WTC11 (cell line): ENCODE measurements at regions not wholly inside any gene's neighbourhood (a gene's known extent, or its start where the extent isn't known, plus 50 kb on each side); places are given as distances from the start of the nearest gene placed in this dataset.

Source experiments
- ATAC-seq: fragments of 200-7000 bp; cut with Tn5 transposase; 2 replicates; pipeline ENCODE4 v1.10.0; 2021; ENCODE audit warnings: mild to moderate bottlenecking, moderate library complexity
- CTCF ChIA-PET: fragments of 300-600 bp; sonication (Branson Sonifier 250); formaldehyde crosslinking; loops from one replicate; lab custom pipeline; 2021; ENCODE audit warnings: antibody characterized with exemption; lab: Charles Lee
- POLR2A ChIA-PET: fragments of 350-600 bp; sonication (Branson Sonifier 250); formaldehyde crosslinking; loops from one replicate; lab custom pipeline; 2021; ENCODE audit warnings: antibody characterized with exemption; lab: Charles Lee
- DNase-seq: peaks from one replicate; pipeline ENCODE4 v3.0.0; 2021; ENCODE audit warnings: low spot score
- H3K27ac Mint-ChIP-seq: 2 replicates; pipeline ENCODE4 v1.8.0; 2021; ENCODE audit warnings: mixed read lengths
- H3K27me3 Mint-ChIP-seq: 2 replicates; pipeline ENCODE4 v1.8.0; 2021; ENCODE audit warnings: low read depth, mild to moderate bottlenecking, moderate library complexity, mixed read lengths
- H3K36me3 Mint-ChIP-seq: 2 replicates; pipeline ENCODE4 v1.8.0; 2021; ENCODE audit warnings: mixed read lengths
- H3K4me1 Mint-ChIP-seq: 2 replicates; pipeline ENCODE4 v1.8.0; 2022; ENCODE audit warnings: mixed read lengths
- H3K4me3 Mint-ChIP-seq: 2 replicates; pipeline ENCODE4 v1.8.0; 2021; ENCODE audit warnings: mild to moderate bottlenecking, moderate library complexity, mixed read lengths
- H3K9me3 Mint-ChIP-seq: 2 replicates; pipeline ENCODE4 v1.8.0; 2021; ENCODE audit warnings: mixed read lengths
- AR ChIP-seq: fragments of 250-450 bp; sonication (Bioruptor Pico); IDR thresholded peaks from 2 replicates; pipeline ENCODE4 v1.9.0; 2021; ENCODE audit warnings: mild to moderate bottlenecking
- ATF2 ChIP-seq: sonication (generic); formaldehyde crosslinking; IDR thresholded peaks from 2 replicates; pipeline ENCODE4 v1.8.1; 2022; ENCODE audit warnings: low read depth, missing genetic modification reagents, borderline replicate concordance
- CREB1 ChIP-seq: sonication (generic); formaldehyde crosslinking; IDR thresholded peaks from 2 replicates; pipeline ENCODE4 v1.8.0; 2023; ENCODE audit warnings: mild to moderate bottlenecking, missing genetic modification reagents
- E2F4 ChIP-seq: sonication (generic); formaldehyde crosslinking; IDR thresholded peaks from 2 replicates; pipeline ENCODE4 v1.8.1; 2022; ENCODE audit warnings: low read depth, mild to moderate bottlenecking, moderate library complexity, missing genetic modification reagents, borderline replicate concordance
- ELF4 ChIP-seq: sonication (generic); formaldehyde crosslinking; IDR thresholded peaks from 2 replicates; pipeline ENCODE4 v1.8.1; 2022; ENCODE audit warnings: low read depth, mild to moderate bottlenecking, moderate library complexity, missing genetic modification reagents
- ERG ChIP-seq: fragments of 250-450 bp; sonication (Bioruptor Pico); IDR thresholded peaks from 2 replicates; pipeline ENCODE4 v1.8.0; 2021; ENCODE audit warnings: mild to moderate bottlenecking
- FOXP4 ChIP-seq: sonication (generic); formaldehyde crosslinking; IDR thresholded peaks from 2 replicates; pipeline ENCODE4 v1.8.0; 2022; ENCODE audit warnings: mild to moderate bottlenecking, missing genetic modification reagents
- MLX ChIP-seq: sonication (generic); formaldehyde crosslinking; IDR thresholded peaks from 2 replicates; pipeline ENCODE4 v1.8.1; 2023; ENCODE audit warnings: mild to moderate bottlenecking, missing genetic modification reagents, moderate library complexity
- NR1H2 ChIP-seq: sonication (generic); formaldehyde crosslinking; IDR thresholded peaks from 2 replicates; pipeline ENCODE4 v1.9.0; 2021; ENCODE audit warnings: mild to moderate bottlenecking, moderate library complexity, missing genetic modification reagents
- PRRX2 ChIP-seq: fragments of 250-450 bp; sonication (Bioruptor Pico); IDR thresholded peaks from 2 replicates; pipeline ENCODE4 v1.8.0; 2021; ENCODE audit warnings: mild to moderate bottlenecking
- RELA ChIP-seq: sonication (generic); formaldehyde crosslinking; IDR thresholded peaks from 2 replicates; pipeline ENCODE4 v1.8.1; 2022; ENCODE audit warnings: missing genetic modification reagents, mild to moderate bottlenecking, borderline replicate concordance
- SMAD3 ChIP-seq: sonication (generic); formaldehyde crosslinking; IDR thresholded peaks from 2 replicates; pipeline ENCODE4 v1.8.0; 2022; ENCODE audit warnings: missing genetic modification reagents, mild to moderate bottlenecking, borderline replicate concordance
- SMAD4 ChIP-seq: sonication (generic); formaldehyde crosslinking; IDR thresholded peaks from 2 replicates; pipeline ENCODE4 v1.8.0; 2022; ENCODE audit warnings: mild to moderate bottlenecking, missing genetic modification reagents
- SOX15 ChIP-seq: fragments of 250-450 bp; sonication (Bioruptor Pico); IDR thresholded peaks from 2 replicates; pipeline ENCODE4 v1.9.0; 2021; ENCODE audit warnings: mild to moderate bottlenecking
- SP1 ChIP-seq: sonication (generic); formaldehyde crosslinking; conservative IDR thresholded peaks from 2 replicates; pipeline ENCODE4 v1.8.1; 2022; ENCODE audit warnings: missing genetic modification reagents
- USF1 ChIP-seq: sonication (generic); formaldehyde crosslinking; IDR thresholded peaks from 2 replicates; pipeline ENCODE4 v1.8.0; 2022; ENCODE audit warnings: mild to moderate bottlenecking, missing genetic modification reagents
- ZNF232 ChIP-seq: sonication (generic); formaldehyde crosslinking; IDR thresholded peaks from 2 replicates; pipeline ENCODE4 v1.8.0; 2022; ENCODE audit warnings: mild to moderate bottlenecking, missing genetic modification reagents
- ZNF281 ChIP-seq: sonication (generic); formaldehyde crosslinking; IDR thresholded peaks from 2 replicates; pipeline ENCODE4 v1.8.0; 2023; ENCODE audit warnings: mild to moderate bottlenecking, missing genetic modification reagents
- ZNF396 ChIP-seq: fragments of 250-450 bp; sonication (Bioruptor Pico); IDR thresholded peaks from 2 replicates; pipeline ENCODE4 v1.8.0; 2021; ENCODE audit warnings: mild to moderate bottlenecking, moderate library complexity, borderline replicate concordance

- TF ChIP-seq ZNF281 (CRISPR knock-in tag) (no peak), ATF2 (CRISPR knock-in tag) (no peak), ZNF396 (no peak)
These were observed 274.7 kb downstream of the CETN3 start (continued) for GRCh38 chr5:90134892-90135291.

GRCh38 chr5:90134381-90134780 is 275.2 kb downstream of the CETN3 start:
- peaks cover under 1% of the 10 kb centered on the region; the same call in 1 of the 2 replicates for H3K36me3 Mint-ChIP-seq
- DNase-seq (no peak), ATAC-seq (no peak)
- ChIA-PET CTCF (interaction anchor here (0.5 kb wide), 1 partner anchor 51 kb away, joined by 4 read pairs; no protein-coding TSS in a partner anchor), POLR2A (no interaction called here)
- H3K4me1 Mint-ChIP-seq: peaks cover 11% of the 10 kb centered on the region
- no peaks in the 10 kb centered on the region for H3K27me3 Mint-ChIP-seq
- H3K27ac Mint-ChIP-seq: no peak overlapping the region
- H3K4me3 Mint-ChIP-seq: no peak overlapping the region
- H3K9me3 Mint-ChIP-seq: peaks cover under 1% of the 10 kb centered on the region; the same call in 1 of the 2 replicates
- TF ChIP-seq SOX15 (CRISPR knock-in tag) (no peak), ZNF232 (CRISPR knock-in tag) (no peak), E2F4 (CRISPR knock-in tag) (no peak), FOXP4 (no peak), NR1H2 (CRISPR knock-in tag) (no peak), SP1 (CRISPR knock-in tag) (no peak), ELF4 (CRISPR knock-in tag) (no peak), RELA (CRISPR knock-in tag) (no peak), CREB1 (CRISPR knock-in tag) (no peak)

- Mint-ChIP-seq H3K9me3 (no peaks in the 10 kb centered on the region), H3K4me1 (peaks cover 11% of the 10 kb centered on the region), H3K4me3 (no peak overlapping the region), H3K36me3 (no peaks in the 10 kb centered on the region; the same call in 1 of the 2 replicates), H3K27ac (no peak overlapping the region), H3K27me3 (no peaks in the 10 kb centered on the region)
- no peak for DNase-seq
- ChIA-PET CTCF (interaction anchor here (0.5 kb wide), 1 partner anchor 52 kb away, joined by 4 read pairs; no protein-coding TSS in a partner anchor), POLR2A (no interaction called here)
- ATAC-seq: no peak
- TF ChIP-seq RELA (CRISPR knock-in tag): no peak
- no peak for TF ChIP-seq NR1H2 (CRISPR knock-in tag)
- no peak for TF ChIP-seq PRRX2 (CRISPR knock-in tag)
- no peak for TF ChIP-seq SMAD3 (CRISPR knock-in tag)
- no peak for TF ChIP-seq SMAD4 (CRISPR knock-in tag)
- TF ChIP-seq MLX: no peak
- no peak for TF ChIP-seq USF1 (CRISPR knock-in tag)
- no peak for TF ChIP-seq ERG (CRISPR knock-in tag)
- TF ChIP-seq AR: no peak
These were observed 275.6 kb downstream of the CETN3 start for GRCh38 chr5:90133941-90134340.
